Forelimb muscle (tissue), 1 donor: ENCODE measurements at regions not wholly inside any gene's neighbourhood (a gene's known extent, or its start where the extent isn't known, plus 50 kb on each side); places are given as distances from the start of the nearest gene placed in this dataset.

Experiments used
- DNase-seq: peaks from one replicate; pipeline ENCODE4 v3.0.0-alpha.2; 2013; ENCODE audit warnings: low read depth

- no peak for DNase-seq
Observed at GRCh38 chr2:144835634-144836350, 315.9 kb upstream of the ZEB2 start.

- peak; percentile 24 for DNase-seq
Observed at GRCh38 chr2:144834998-144835633, 315.2 kb upstream of the ZEB2 start.

GRCh38 chr2:144834363-144834762 is 314.4 kb upstream of the ZEB2 start:
- DNase-seq: no peak

GRCh38 chr2:144833075-144833637 is 313.2 kb upstream of the ZEB2 start:
- no peak for DNase-seq

- no peak for DNase-seq
Observed at GRCh38 chr2:144832048-144832447, 312.1 kb upstream of the ZEB2 start.

GRCh38 chr2:144830543-144830942 is 310.6 kb upstream of the ZEB2 start:
- DNase-seq: no peak

- DNase-seq: no peak
Observed at GRCh38 chr2:144827404-144827803, 307.5 kb upstream of the ZEB2 start.

- DNase-seq: no peak
Observed at GRCh38 chr2:144826105-144826504, 306.2 kb upstream of the ZEB2 start.

- DNase-seq: no peak
Observed at GRCh38 chr2:144825331-144826020, 305.6 kb upstream of the ZEB2 start.

GRCh38 chr2:144824306-144825080 is 304.6 kb upstream of the ZEB2 start:
- no peak for DNase-seq

GRCh38 chr2:144822966-144823365 is 303.0 kb upstream of the ZEB2 start:
- no peak for DNase-seq

GRCh38 chr2:144812288-144812687 is 292.4 kb upstream of the ZEB2 start:
- no peak for DNase-seq

GRCh38 chr2:144801766-144802165 is 281.8 kb upstream of the ZEB2 start:
- no peak for DNase-seq

GRCh38 chr2:144801325-144801724 is 281.4 kb upstream of the ZEB2 start:
- DNase-seq: no peak

- no peak for DNase-seq
Observed at GRCh38 chr2:144798989-144799388, 279.1 kb upstream of the ZEB2 start.

GRCh38 chr2:144798034-144798433 is 278.1 kb upstream of the ZEB2 start:
- DNase-seq: no peak

- no peak for DNase-seq
Observed at GRCh38 chr2:144796936-144797335, 277.0 kb upstream of the ZEB2 start.

GRCh38 chr2:144796164-144796563 is 276.2 kb upstream of the ZEB2 start:
- DNase-seq: peak; percentile 8

GRCh38 chr2:144785253-144785652 is 265.3 kb upstream of the ZEB2 start:
- DNase-seq: no peak

- no peak for DNase-seq
Observed at GRCh38 chr2:144780983-144781382, 261.1 kb upstream of the ZEB2 start.

- no peak for DNase-seq
Observed at GRCh38 chr2:144776766-144777165, 256.8 kb upstream of the ZEB2 start.

- no peak for DNase-seq
Observed at GRCh38 chr2:144774809-144775208, 254.9 kb upstream of the ZEB2 start.
